ENCODE measurements at regions not wholly inside any gene's neighbourhood (a gene's known extent, or its start where the extent isn't known, plus 50 kb on each side); places are given as distances from the start of the nearest gene placed in this dataset.

DNA sequence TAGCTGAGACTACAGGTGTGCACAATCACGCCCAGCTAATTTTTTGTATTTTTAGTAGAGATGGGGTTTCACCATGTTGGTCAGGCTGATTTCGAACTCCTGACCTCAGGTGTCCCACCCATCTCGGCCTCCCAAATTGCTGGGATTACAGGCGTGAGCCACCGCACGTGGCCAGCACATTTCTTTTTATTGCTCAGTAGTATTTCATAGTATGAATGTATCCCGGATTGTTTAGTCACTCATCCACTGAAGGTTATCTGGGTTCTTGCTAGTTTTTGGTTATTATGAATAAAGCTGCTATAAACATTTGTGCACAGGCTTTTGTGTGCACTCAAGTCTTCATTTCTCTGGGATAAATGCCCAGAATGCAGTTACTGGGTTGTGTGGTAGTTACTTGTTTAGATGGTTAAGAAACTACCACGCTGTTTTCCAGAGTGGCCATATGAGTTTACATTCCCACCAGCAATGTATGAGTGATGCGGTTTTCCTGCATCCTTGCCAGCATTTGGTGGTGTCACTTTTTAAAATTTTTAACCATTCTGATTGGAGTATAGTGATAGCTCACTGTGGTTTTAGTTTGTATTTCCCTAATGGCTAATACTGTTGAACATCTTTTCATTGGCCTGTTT, 275.8 kb upstream of the LYZL1 start:
- WGBS (ENCODE audit: insufficient coverage), result 70% methylated on average over 2 of the region's 9 CpGs

DNA sequence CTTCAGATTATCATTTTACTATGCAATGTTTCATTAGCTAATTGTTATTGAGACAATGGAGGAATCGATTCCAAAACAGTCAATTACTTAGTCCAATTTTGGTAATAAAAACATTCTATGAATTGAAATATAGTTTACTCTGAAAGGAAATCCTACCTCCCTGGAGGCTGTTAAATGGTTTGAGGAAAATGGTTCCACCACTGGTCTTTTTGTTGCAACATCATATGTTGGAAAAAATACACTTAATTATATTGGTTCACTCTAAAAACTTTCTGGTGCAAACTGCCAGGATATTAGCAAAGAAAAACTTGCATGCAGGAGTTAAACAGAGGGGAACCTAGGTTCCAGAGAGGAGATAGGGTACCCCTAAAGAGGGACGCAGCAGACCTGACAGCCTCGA, 267.3 kb upstream of the LYZL1 start:
- Histone ChIP-seq H3K4me3 (ENCODE audit: low read depth, low read length) (no peak overlapping the region), H3K9me3 (ENCODE audit: control insufficient read depth, insufficient read depth, low read length) (peaks cover 3% of the 10 kb centered on the region), H3K4me1 (ENCODE audit: control insufficient read depth, insufficient read depth, low read length) (peaks cover 4% of the 10 kb centered on the region), H3K27ac (ENCODE audit: low read depth, low read length) (no peak overlapping the region), H3K27me3 (ENCODE audit: control insufficient read depth, insufficient read depth, low read length) (no peaks in the 10 kb centered on the region), H3K36me3 (ENCODE audit: control insufficient read depth, insufficient read depth, low read length) (no peaks in the 10 kb centered on the region)
- no CpG with 5 or more reads among the region's 3 CpGs for WGBS (ENCODE audit: insufficient coverage)
- no peak for DNase-seq (ENCODE audit: low read depth in 4 of 6, low spot score in 6 of 6)

More for the DNA sequence above, 275.8 kb upstream of the LYZL1 start:
- H3K27ac ChIP-seq (ENCODE audit: low read depth, low read length), result no peak overlapping the region
- DNase-seq (ENCODE audit: low read depth in 4 of 6, low spot score in 6 of 6), result no peak
- peaks cover 3% of the 10 kb centered on the region for H3K9me3 ChIP-seq (ENCODE audit: control insufficient read depth, insufficient read depth, low read length)
- no peak overlapping the region for H3K4me3 ChIP-seq (ENCODE audit: low read depth, low read length)
- H3K36me3 ChIP-seq (ENCODE audit: control insufficient read depth, insufficient read depth, low read length), result no peaks in the 10 kb centered on the region
- H3K27me3 ChIP-seq (ENCODE audit: control insufficient read depth, insufficient read depth, low read length), result no peaks in the 10 kb centered on the region
- peaks cover 2% of the 10 kb centered on the region for H3K4me1 ChIP-seq (ENCODE audit: control insufficient read depth, insufficient read depth, low read length)

DNA sequence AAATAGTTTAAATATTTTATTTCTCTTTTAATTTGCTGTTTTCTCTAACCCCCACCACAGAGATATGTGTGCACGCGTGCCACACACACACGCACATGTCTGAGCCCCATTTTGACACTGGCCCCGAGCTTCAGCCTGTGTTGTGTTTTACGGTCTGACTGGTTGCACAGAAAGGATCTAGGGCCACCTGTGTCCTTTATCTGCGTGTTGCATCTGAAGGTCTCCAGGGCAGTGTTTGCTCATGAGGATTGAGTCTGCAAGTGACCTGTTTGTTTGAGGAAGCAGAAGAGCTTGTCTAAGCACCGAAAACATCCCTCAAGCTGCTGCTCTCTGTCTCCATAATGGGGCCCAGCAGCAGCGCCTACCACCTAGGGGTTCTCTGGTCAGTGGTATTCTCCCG, 266.4 kb upstream of the LYZL1 start:
- H3K4me1 ChIP-seq (ENCODE audit: control insufficient read depth, insufficient read depth, low read length), result peaks cover 4% of the 10 kb centered on the region
- 68% methylated on average over 7 of the region's 9 CpGs for WGBS (ENCODE audit: insufficient coverage)
- H3K36me3 ChIP-seq (ENCODE audit: control insufficient read depth, insufficient read depth, low read length), result no peaks in the 10 kb centered on the region
- no peak for DNase-seq (ENCODE audit: low read depth in 4 of 6, low spot score in 6 of 6)
- H3K9me3 ChIP-seq (ENCODE audit: control insufficient read depth, insufficient read depth, low read length), result no peaks in the 10 kb centered on the region
- no peaks in the 10 kb centered on the region for H3K27me3 ChIP-seq (ENCODE audit: control insufficient read depth, insufficient read depth, low read length)
- H3K27ac ChIP-seq (ENCODE audit: low read depth, low read length), result no peak overlapping the region
- H3K4me3 ChIP-seq (ENCODE audit: low read depth, low read length), result no peak overlapping the region

DNA sequence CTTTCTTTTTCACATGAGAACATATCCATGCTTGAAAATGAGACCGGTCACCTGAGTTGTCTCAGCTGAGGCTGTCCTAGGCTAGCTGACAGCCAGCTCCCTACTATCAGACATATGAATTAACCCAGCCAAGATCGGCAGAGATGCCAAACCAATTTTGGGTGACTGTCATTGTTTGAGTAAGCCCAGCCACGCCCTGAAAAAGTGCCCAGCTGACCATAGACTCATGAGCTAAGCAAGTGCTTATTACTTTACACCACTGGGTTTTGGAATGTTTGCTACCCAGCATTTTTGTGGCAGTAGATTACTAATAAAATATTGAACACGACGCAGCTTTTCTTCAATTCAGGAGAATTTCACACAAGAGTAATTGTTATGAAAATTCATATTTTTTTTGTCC, 265.2 kb upstream of the LYZL1 start:
- no peak for DNase-seq (ENCODE audit: low read depth in 4 of 6, low spot score in 6 of 6)
- Histone ChIP-seq H3K4me3 (ENCODE audit: low read depth, low read length) (no peak overlapping the region), H3K9me3 (ENCODE audit: control insufficient read depth, insufficient read depth, low read length) (no peaks in the 10 kb centered on the region), H3K27me3 (ENCODE audit: control insufficient read depth, insufficient read depth, low read length) (no peaks in the 10 kb centered on the region), H3K27ac (ENCODE audit: low read depth, low read length) (no peak overlapping the region), H3K4me1 (ENCODE audit: control insufficient read depth, insufficient read depth, low read length) (peaks cover 8% of the 10 kb centered on the region), H3K36me3 (ENCODE audit: control insufficient read depth, insufficient read depth, low read length) (no peaks in the 10 kb centered on the region)
- 100% methylated on average over 2 of the region's 5 CpGs for WGBS (ENCODE audit: insufficient coverage)

DNA sequence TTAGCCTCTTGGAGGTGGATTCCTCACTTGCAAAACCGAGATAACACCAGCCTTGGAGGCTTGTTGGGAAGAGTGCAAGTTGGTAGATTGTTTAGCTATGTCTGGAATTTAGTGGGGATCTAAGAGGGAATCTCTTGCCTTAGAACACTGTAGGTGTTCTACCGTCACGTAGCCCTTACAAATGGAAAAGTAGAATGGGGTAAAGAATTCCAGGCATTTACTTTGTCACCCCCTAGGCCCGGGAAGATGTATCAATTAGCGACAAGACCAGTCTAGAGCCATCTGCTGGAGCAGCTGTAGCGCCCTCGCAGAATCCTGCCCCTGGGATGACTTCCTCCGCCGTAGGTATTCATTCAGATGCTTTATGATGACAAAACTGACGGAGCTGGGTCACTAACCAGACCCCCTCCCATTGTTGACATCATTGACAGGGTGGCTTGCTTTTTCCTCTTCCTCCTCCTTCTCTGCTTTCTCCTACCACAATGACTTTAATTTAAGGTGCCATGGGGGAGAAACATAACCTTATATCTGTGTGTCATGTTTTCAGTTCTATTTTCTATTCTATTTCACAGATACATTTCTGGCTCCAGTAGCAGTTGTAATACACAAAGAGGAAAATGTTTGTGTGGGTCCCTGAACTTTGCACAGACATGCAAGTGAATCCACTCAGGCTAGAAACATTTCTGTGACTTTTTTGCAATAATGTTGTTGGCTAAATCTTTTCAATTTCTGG, 262.6 kb upstream of the LYZL1 start:
- no peak for DNase-seq (ENCODE audit: low read depth in 4 of 6, low spot score in 6 of 6)
- Histone ChIP-seq H3K4me1 (ENCODE audit: control insufficient read depth, insufficient read depth, low read length) (peaks cover 8% of the 10 kb centered on the region), H3K27ac (ENCODE audit: low read depth, low read length) (no peak overlapping the region), H3K36me3 (ENCODE audit: control insufficient read depth, insufficient read depth, low read length) (no peaks in the 10 kb centered on the region), H3K27me3 (ENCODE audit: control insufficient read depth, insufficient read depth, low read length) (no peaks in the 10 kb centered on the region), H3K9me3 (ENCODE audit: control insufficient read depth, insufficient read depth, low read length) (no peaks in the 10 kb centered on the region), H3K4me3 (ENCODE audit: low read depth, low read length) (no peak overlapping the region)
- 82% methylated on average over 8 of the region's 10 CpGs for WGBS (ENCODE audit: insufficient coverage)

DNA sequence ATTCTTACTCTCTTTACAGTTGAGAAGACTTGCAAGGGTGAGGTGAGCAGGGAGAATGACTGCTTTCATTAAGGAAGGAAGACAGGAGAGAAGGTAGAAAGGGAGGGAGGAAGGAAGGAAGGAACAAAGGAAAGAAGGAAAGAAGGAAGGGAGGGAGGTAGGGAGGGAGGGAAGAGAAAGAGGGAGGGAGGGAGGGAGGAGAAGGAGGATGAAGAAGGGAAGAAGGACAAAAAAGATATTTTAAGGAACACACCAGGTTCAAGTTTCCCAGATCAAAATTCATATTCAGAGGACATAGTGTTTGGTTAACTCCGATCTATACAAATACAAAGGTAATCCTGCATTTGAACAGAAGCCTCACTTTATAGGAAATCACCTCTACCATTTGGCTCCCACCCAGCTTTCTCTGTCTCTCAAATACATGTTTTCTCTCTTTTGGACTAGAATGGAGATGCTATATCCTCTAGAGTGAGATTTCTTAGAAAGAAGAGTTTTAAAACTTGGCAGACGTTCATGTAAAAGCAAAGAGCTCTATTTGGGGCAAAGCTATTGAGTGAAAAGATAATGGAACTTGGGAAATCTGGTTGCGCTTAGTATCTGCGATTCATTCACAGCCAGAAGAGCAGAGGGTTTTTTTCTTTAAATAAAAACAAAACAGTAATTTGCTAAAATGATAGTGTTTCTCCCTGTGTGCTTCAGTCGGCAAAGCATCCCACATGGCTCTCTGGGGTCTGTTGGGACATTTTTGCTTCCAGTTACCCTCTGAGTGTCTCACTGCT, 261.9 kb upstream of the LYZL1 start:
- H3K36me3 ChIP-seq (ENCODE audit: control insufficient read depth, insufficient read depth, low read length), result no peaks in the 10 kb centered on the region
- WGBS (ENCODE audit: insufficient coverage), result 0% methylated on average over 1 of the region's 5 CpGs
- peak in 3 of 6 donors; percentile 14 to 78 (median 41) for DNase-seq (ENCODE audit: low read depth in 4 of 6, low spot score in 6 of 6)
- H3K9me3 ChIP-seq (ENCODE audit: control insufficient read depth, insufficient read depth, low read length), result no peaks in the 10 kb centered on the region
- H3K4me3 ChIP-seq (ENCODE audit: low read depth, low read length), result no peak overlapping the region
- H3K4me1 ChIP-seq (ENCODE audit: control insufficient read depth, insufficient read depth, low read length), result peaks cover 8% of the 10 kb centered on the region
- H3K27ac ChIP-seq (ENCODE audit: low read depth, low read length), result no peak overlapping the region
- no peaks in the 10 kb centered on the region for H3K27me3 ChIP-seq (ENCODE audit: control insufficient read depth, insufficient read depth, low read length)

DNA sequence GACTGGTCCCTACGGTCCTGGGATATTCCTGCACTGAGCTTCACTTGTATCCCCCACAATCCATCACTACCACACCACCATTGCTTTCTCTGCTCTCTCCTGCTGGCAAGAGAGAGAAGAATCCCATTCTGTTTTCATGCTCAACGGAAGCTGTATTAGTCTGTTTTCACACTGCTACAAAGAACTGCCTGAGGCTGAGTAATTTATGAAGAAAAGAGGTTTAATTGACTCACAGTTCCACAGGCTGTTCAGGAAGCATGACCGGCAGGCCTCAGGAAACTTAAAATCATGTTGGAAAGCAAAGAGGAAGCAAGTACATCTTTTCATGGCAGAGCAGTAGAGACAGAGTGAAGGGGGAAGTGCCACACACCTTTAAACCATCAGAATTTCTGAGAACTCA, 260.4 kb upstream of the LYZL1 start:
- Histone ChIP-seq H3K4me1 (ENCODE audit: control insufficient read depth, insufficient read depth, low read length) (peaks cover 3% of the 10 kb centered on the region), H3K9me3 (ENCODE audit: control insufficient read depth, insufficient read depth, low read length) (no peaks in the 10 kb centered on the region), H3K27me3 (ENCODE audit: control insufficient read depth, insufficient read depth, low read length) (no peaks in the 10 kb centered on the region), H3K27ac (ENCODE audit: low read depth, low read length) (no peak overlapping the region), H3K36me3 (ENCODE audit: control insufficient read depth, insufficient read depth, low read length) (no peaks in the 10 kb centered on the region), H3K4me3 (ENCODE audit: low read depth, low read length) (no peak overlapping the region)
- WGBS (ENCODE audit: insufficient coverage), result 10% methylated on average over 2 of the region's 3 CpGs
- no peak for DNase-seq (ENCODE audit: low read depth in 4 of 6, low spot score in 6 of 6)

DNA sequence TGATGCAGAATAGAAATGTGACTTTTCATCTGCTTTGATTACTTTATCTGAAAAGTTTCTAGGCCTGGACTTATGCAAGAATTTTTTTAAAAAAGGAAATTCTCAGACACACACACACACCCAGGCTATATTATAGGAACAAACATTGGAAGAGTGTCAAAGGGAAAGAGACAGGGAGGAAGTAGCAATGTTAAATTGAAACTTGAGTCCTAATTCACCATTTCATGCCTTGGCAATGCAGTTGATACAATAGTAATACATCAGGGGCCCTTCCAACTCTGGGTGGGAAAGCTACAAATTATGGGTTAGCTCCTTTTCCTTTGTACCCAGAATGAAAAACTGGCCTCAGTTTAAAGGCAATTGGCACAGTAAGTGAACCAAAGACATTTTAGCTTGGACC, 258.0 kb upstream of the LYZL1 start:
- no peaks in the 10 kb centered on the region for H3K36me3 ChIP-seq (ENCODE audit: control insufficient read depth, insufficient read depth, low read length)
- DNase-seq (ENCODE audit: low read depth in 4 of 6, low spot score in 6 of 6), result peak in 1 of 6 donors; percentile 16
- peaks cover 3% of the 10 kb centered on the region for H3K4me1 ChIP-seq (ENCODE audit: control insufficient read depth, insufficient read depth, low read length)
- no peak overlapping the region for H3K4me3 ChIP-seq (ENCODE audit: low read depth, low read length)
- H3K9me3 ChIP-seq (ENCODE audit: control insufficient read depth, insufficient read depth, low read length), result no peaks in the 10 kb centered on the region
- H3K27ac ChIP-seq (ENCODE audit: low read depth, low read length), result no peak overlapping the region
- no peaks in the 10 kb centered on the region for H3K27me3 ChIP-seq (ENCODE audit: control insufficient read depth, insufficient read depth, low read length)

DNA sequence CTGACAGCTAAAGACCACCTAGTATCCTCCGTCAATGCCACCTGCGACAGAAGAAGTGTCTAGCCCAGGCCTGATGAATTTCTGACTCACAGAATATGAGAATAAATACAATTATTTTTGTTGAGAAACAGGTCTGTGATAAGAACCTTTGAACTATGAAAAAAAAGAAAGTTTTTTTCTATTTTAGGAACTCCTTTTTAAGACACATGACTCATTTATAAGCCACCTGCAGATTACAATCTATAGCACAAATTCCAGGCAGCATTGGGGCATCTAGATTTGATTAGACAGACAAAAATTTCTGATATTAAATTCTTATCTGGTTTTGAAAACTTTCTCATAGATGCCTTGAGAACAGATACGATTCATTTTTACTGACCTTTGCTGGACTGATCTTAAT, 256.7 kb upstream of the LYZL1 start:
- 100% methylated on average over 1 of the region's 3 CpGs for WGBS (ENCODE audit: insufficient coverage)
- Histone ChIP-seq H3K4me3 (ENCODE audit: low read depth, low read length) (no peak overlapping the region), H3K27ac (ENCODE audit: low read depth, low read length) (no peak overlapping the region), H3K27me3 (ENCODE audit: control insufficient read depth, insufficient read depth, low read length) (no peaks in the 10 kb centered on the region), H3K36me3 (ENCODE audit: control insufficient read depth, insufficient read depth, low read length) (no peaks in the 10 kb centered on the region), H3K4me1 (ENCODE audit: control insufficient read depth, insufficient read depth, low read length) (peaks cover 3% of the 10 kb centered on the region), H3K9me3 (ENCODE audit: control insufficient read depth, insufficient read depth, low read length) (no peaks in the 10 kb centered on the region)
- no peak for DNase-seq (ENCODE audit: low read depth in 4 of 6, low spot score in 6 of 6)

All from spinal cord (tissue), 9 donors.